GM12878 (cell line): ENCODE measurements at regions not wholly inside any gene's neighbourhood (a gene's known extent, or its start where the extent isn't known, plus 50 kb on each side); places are given as distances from the start of the nearest gene placed in this dataset.

Experiments used
- CTCF ChIP-seq, 3 experiments: IDR thresholded peaks in 2 of 3; conservative IDR thresholded peaks in 1 of 3; 2 replicates each; pipeline ENCODE4 v1.5.1; 2011; ENCODE audit warnings: low read depth in 3 of 3, low read length in 3 of 3, mild to moderate bottlenecking in 3 of 3, control low read depth in 2 of 3, moderate library complexity in 2 of 3, inconsistent platforms in 1 of 3, mixed read lengths in 1 of 3; ENCODE audit not compliant: control insufficient read depth in 2 of 3, insufficient read depth in 1 of 3; ENCODE audit errors: extremely low read depth in 1 of 3
- CUX1 ChIP-seq: IDR thresholded peaks from 2 replicates; pipeline ENCODE4 v1.6.1; 2012; ENCODE audit warnings: improper control_type of control experiment, low read depth, low read length; ENCODE audit not compliant: insufficient replicate concordance
- HDAC6 ChIP-seq: fragments of 200-600 bp; sonication (generic); IDR thresholded peaks from one replicate; pipeline ENCODE4 v1.8.0; 2017; ENCODE audit warnings: antibody characterized with exemption; ENCODE audit not compliant: unreplicated experiment
- ZBTB33 ChIP-seq: fragments of 450-650 bp; IDR thresholded peaks from 2 replicates; pipeline ENCODE4 v1.6.1; 2017; ENCODE audit warnings: mild to moderate bottlenecking
- ZNF622 ChIP-seq: fragments of 450-650 bp; IDR thresholded peaks from 2 replicates; pipeline ENCODE4 v1.6.1; 2017; ENCODE audit warnings: mild to moderate bottlenecking, inconsistent platforms

GRCh38 chr9:91137391-91137790 is 224.3 kb downstream of the AUH start (continued):
- TF ChIP-seq CTCF (IDR thresholded peaks at IDR 0.05 in 2 of 3, conservative IDR thresholded peaks at IDR 0.05 in 1 of 3; ENCODE audit: control insufficient read depth in 2 of 3, extremely low read depth in 1 of 3, insufficient read depth in 1 of 3, low read depth in 3 of 3, low read length in 3 of 3) = no peak
- no peak for TF ChIP-seq ZNF622
- no peak for TF ChIP-seq CUX1
- no peak for TF ChIP-seq ZBTB33
- TF ChIP-seq HDAC6 = no peak
